Keratinocyte (primary cell): ENCODE measurements at regions not wholly inside any gene's neighbourhood (a gene's known extent, or its start where the extent isn't known, plus 50 kb on each side); places are given as distances from the start of the nearest gene placed in this dataset.

Experiments
- CTCF ChIP-seq, 3 experiments: IDR thresholded peaks in 1 of 3; conservative IDR thresholded peaks in 1 of 3; optimal IDR thresholded peaks in 1 of 3; 2 replicates in 2 of 3; 3 replicates in 1 of 3; pipeline versions ENCODE3 to v1.5.1; 2011; ENCODE audit warnings: low read length in 3 of 3, mild to moderate bottlenecking in 3 of 3, moderate library complexity in 2 of 3, control low read depth in 1 of 3, inconsistent platforms in 1 of 3; ENCODE audit not compliant: insufficient read depth in 2 of 3; ENCODE audit errors: extremely low read depth in 1 of 3
- EZH2 ChIP-seq: IDR thresholded peaks from one replicate; pipeline ENCODE4 v1.6.1; 2012; ENCODE audit warnings: inconsistent platforms, mild to moderate bottlenecking, low read length, moderate library complexity

GRCh38 chr16:13305019-13305755 is 403.8 kb downstream of the SHISA9 start:
- TF ChIP-seq CTCF (optimal IDR thresholded peaks at IDR 0.05 in 1 of 3, IDR thresholded peaks at IDR 0.05 in 1 of 3, conservative IDR thresholded peaks at IDR 0.05 in 1 of 3; ENCODE audit: extremely low read depth in 1 of 3, insufficient read depth in 2 of 3, low read length in 3 of 3) (no peak), EZH2 (no peak)
